ENCODE measurements at regions not wholly inside any gene's neighbourhood (a gene's known extent, or its start where the extent isn't known, plus 50 kb on each side); places are given as distances from the start of the nearest gene placed in this dataset.

DNA sequence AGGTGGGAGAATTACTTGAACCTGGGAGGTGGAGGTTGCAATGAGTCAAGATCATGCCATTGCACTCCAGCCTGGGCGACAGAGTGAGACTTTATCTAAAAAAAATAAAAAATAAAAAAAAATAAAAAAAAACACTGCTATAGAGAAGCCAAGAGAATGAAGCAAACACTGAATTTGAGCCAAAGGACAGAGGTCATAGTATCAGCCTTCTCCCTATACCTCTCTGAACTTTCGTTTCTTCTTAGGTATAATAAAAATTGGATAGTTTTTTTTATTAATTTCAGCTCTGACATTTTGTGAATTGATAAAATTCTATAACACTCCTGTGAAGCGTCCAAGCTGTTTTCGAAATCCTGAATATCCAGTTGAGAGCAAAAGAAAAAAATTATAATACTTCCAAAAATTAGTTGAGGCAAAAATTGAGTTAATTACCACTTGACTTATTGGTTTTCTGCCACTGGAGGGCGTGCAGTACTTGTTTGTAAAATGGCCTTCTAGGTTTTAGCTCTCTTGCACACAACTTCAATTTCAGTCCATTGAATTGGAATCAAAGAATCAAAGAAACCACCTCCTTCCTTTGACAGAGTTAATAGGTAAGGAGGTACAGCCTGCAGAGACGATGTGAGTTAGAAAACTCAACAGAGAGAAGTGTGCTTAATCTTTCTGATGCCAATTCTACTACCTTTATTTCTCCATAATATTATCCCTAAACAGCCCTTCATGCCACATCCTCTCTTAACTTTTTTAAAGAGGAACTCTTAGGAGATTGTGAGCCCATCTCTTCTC, 143.2 kb downstream of the BBOX1 start:
- BruUV-seq (replicated peaks): no TSS peak
- ATAC-seq (0 out of 2 replicates have a peak, but pooled peaks have one; percentile 49), DNase-seq (ENCODE audit: low read depth, low spot score) (peak; percentile 51)
- no peaks in the 10 kb centered on the region for H3K4me1 ChIP-seq (ENCODE audit: control insufficient read depth in 1 of 2, insufficient read depth in 2 of 2, low read length in 2 of 2)
- TF ChIP-seq, protein P1, sequence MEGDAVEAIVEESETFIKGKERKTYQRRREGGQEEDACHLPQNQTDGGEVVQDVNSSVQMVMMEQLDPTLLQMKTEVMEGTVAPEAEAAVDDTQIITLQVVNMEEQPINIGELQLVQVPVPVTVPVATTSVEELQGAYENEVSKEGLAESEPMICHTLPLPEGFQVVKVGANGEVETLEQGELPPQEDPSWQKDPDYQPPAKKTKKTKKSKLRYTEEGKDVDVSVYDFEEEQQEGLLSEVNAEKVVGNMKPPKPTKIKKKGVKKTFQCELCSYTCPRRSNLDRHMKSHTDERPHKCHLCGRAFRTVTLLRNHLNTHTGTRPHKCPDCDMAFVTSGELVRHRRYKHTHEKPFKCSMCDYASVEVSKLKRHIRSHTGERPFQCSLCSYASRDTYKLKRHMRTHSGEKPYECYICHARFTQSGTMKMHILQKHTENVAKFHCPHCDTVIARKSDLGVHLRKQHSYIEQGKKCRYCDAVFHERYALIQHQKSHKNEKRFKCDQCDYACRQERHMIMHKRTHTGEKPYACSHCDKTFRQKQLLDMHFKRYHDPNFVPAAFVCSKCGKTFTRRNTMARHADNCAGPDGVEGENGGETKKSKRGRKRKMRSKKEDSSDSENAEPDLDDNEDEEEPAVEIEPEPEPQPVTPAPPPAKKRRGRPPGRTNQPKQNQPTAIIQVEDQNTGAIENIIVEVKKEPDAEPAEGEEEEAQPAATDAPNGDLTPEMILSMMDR (IDR thresholded peaks at IDR 0.05 in 2 of 3, conservative IDR thresholded peaks at IDR 0.05 in 1 of 3; ENCODE audit: borderline replicate concordance in 1 of 3, insufficient read depth in 1 of 3, low read depth in 2 of 3, low read length in 2 of 3): peak; percentile 52 to 66 (median 64); a peak in 5 of 6 replicates
- TF ChIP-seq TCF7L2 (IDR thresholded peaks at IDR 0.05; ENCODE audit: borderline replicate concordance, extremely low read depth, insufficient read depth, insufficient read length) (no peak), RAD21 (IDR thresholded peaks at IDR 0.05; ENCODE audit: low read depth) (peak; percentile 78)
- H3K27me3 ChIP-seq (ENCODE audit: insufficient read depth, low read length): peaks cover 16% of the 10 kb centered on the region
- no peak overlapping the region for H3K4me3 ChIP-seq (replicated peaks in 1 of 2; ENCODE audit: low read depth in 1 of 2, low read length in 2 of 2)
- H3K79me2 ChIP-seq (ENCODE audit: insufficient read depth, low read length): no peaks in the 10 kb centered on the region
- ChIA-PET POLR2A (interaction anchor here (1.4 kb wide), 1 partner anchor 302 kb away, joined by 3 read pairs; no protein-coding TSS in a partner anchor), CTCF (interaction anchor here (0.8 to 2.0 kb wide), 10 partner anchors 10 to 314 kb away, joined by 3 to 88 read pairs (median 5); partner anchors contain the start of gene LGR4), RAD21 (ENCODE audit: low non-redundant PET in 1 of 2, low total read pairs in 2 of 2, uncharacterized antibody in 2 of 2, unreplicated experiment in 2 of 2) (interaction anchor here in 1 of 2 experiments (0.6 to 1.6 kb wide), 3 partner anchors 112 to 304 kb away, joined by 4 to 9 read pairs (median 5); no protein-coding TSS in a partner anchor)
- intact Hi-C loops (cut with micrococcal nuclease): loop anchor here (1.0 to 5.0 kb wide), 2 partner anchors 113 to 302 kb away; no protein-coding TSS in a partner anchor
- H4K20me1 ChIP-seq (ENCODE audit: insufficient read depth): no peaks in the 10 kb centered on the region
- H3K36me3 ChIP-seq (ENCODE audit: control insufficient read depth in 1 of 2, insufficient read depth in 2 of 2, low read length in 2 of 2): no peaks in the 10 kb centered on the region
- no peaks in the 10 kb centered on the region for H3K9me2 ChIP-seq (ENCODE audit: insufficient read depth)
- no peak overlapping the region for H2AFZ ChIP-seq (ENCODE audit: low read depth, low read length, poor library complexity, severe bottlenecking)
- no peak overlapping the region for H3K27ac ChIP-seq (ENCODE audit: low read depth, low read length)
- H3K4me2 ChIP-seq (ENCODE audit: low read length): no peak overlapping the region
- H3K9me3 ChIP-seq (ENCODE audit: control insufficient read depth in 1 of 2, insufficient read depth in 1 of 2, low read depth in 1 of 2, low read length in 2 of 2): no peaks in the 10 kb centered on the region
- H3K9ac ChIP-seq (ENCODE audit: low read length): no peak overlapping the region

DNA sequence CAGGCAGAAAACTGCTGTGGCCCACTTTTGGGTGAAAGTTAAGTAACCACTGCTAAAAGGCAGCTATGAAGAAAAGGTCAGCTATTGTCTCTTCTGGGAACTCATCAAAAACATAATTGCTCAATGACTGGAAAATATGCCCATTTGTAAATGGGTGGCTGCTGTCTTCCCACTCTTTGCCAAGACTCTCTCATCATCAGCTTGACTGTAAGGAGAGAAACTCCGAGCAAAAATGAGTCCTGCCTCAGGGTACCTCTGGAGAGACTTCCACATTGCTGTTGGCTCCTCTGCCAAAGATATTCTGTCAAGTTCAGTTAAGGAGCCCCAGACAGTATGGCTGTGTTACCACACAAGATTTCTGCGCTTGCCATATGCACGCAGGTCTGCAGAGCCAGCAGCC, 138.7 kb downstream of the BBOX1 start:
- POLR2A ChIA-PET: no interaction called here
- intact Hi-C loops (cut with micrococcal nuclease): no loop called here
- Histone ChIP-seq H3K27ac (ENCODE audit: low read depth, low read length) (no peak overlapping the region), H3K4me3 (replicated peaks in 1 of 2; ENCODE audit: low read depth in 1 of 2, low read length in 2 of 2) (no peak overlapping the region), H3K27me3 (ENCODE audit: insufficient read depth, low read length) (peaks cover 5% of the 10 kb centered on the region; the same call in 1 of the 2 replicates), H4K20me1 (ENCODE audit: insufficient read depth) (no peaks in the 10 kb centered on the region), H3K79me2 (ENCODE audit: insufficient read depth, low read length) (no peaks in the 10 kb centered on the region), H3K9me2 (ENCODE audit: insufficient read depth) (no peaks in the 10 kb centered on the region), H3K4me2 (ENCODE audit: low read length) (no peak overlapping the region), H3K36me3 (ENCODE audit: control insufficient read depth in 1 of 2, insufficient read depth in 2 of 2, low read length in 2 of 2) (no peaks in the 10 kb centered on the region), H3K9me3 (ENCODE audit: control insufficient read depth in 1 of 2, insufficient read depth in 1 of 2, low read depth in 1 of 2, low read length in 2 of 2) (no peaks in the 10 kb centered on the region), H3K4me1 (ENCODE audit: control insufficient read depth in 1 of 2, insufficient read depth in 2 of 2, low read length in 2 of 2) (no peaks in the 10 kb centered on the region), H3K9ac (ENCODE audit: low read length) (no peak overlapping the region), H2AFZ (ENCODE audit: low read depth, low read length, poor library complexity, severe bottlenecking) (no peak overlapping the region)
- DNase-seq (ENCODE audit: low read depth, low spot score) (no peak), ATAC-seq (no peak)
- RAD21 ChIA-PET (ENCODE audit: low non-redundant PET in 1 of 2, low total read pairs in 2 of 2, uncharacterized antibody in 2 of 2, unreplicated experiment in 2 of 2): no interaction called here
- no TSS peak for BruUV-seq (replicated peaks)
- TF ChIP-seq, protein P1 (IDR thresholded peaks at IDR 0.05 in 2 of 3, conservative IDR thresholded peaks at IDR 0.05 in 1 of 3; ENCODE audit: borderline replicate concordance in 1 of 3, insufficient read depth in 1 of 3, low read depth in 2 of 3, low read length in 2 of 3): no peak
- TF ChIP-seq ELF1 (IDR thresholded peaks at IDR 0.05; ENCODE audit: borderline replicate concordance, low read depth) (no peak), SP1 (IDR thresholded peaks at IDR 0.05; ENCODE audit: low read depth) (no peak)
- CTCF ChIA-PET: no interaction called here

Measured in HCT116 (cell line).